ENCODE measurements at regions not wholly inside any gene's neighbourhood (a gene's known extent, or its start where the extent isn't known, plus 50 kb on each side); places are given as distances from the start of the nearest gene placed in this dataset.
"Not testable (repeated sequence)": the region's sequence is repeated elsewhere in the genome, so short reads cannot be mapped to it uniquely, and the experiment has no call there.

- Histone ChIP-seq H3K27ac (ENCODE audit: low read depth, low read length) (no peak overlapping the region), H3K27me3 (ENCODE audit: control insufficient read depth in 3 of 3, insufficient read depth in 3 of 3, low read length in 3 of 3) (no peaks in the 10 kb centered on the region), H3K9ac (ENCODE audit: low read depth in 1 of 3, low read length in 3 of 3) (no peak overlapping the region), H3K4me1 (ENCODE audit: control insufficient read depth in 3 of 3, insufficient read depth in 3 of 3, low read length in 3 of 3) (no peaks in the 10 kb centered on the region), H3K4me3 (ENCODE audit: low read length in 3 of 3) (no peak overlapping the region), H3K36me3 (ENCODE audit: control insufficient read depth in 3 of 3, insufficient read depth in 3 of 3, low read length in 3 of 3) (no peaks in the 10 kb centered on the region), H3K9me3 (ENCODE audit: control insufficient read depth in 3 of 3, low read length in 3 of 3) (no peaks in the 10 kb centered on the region)
Measured at GRCh38 chr5:99807346-99807745, 727.8 kb upstream of the FAM174A start.

DNA sequence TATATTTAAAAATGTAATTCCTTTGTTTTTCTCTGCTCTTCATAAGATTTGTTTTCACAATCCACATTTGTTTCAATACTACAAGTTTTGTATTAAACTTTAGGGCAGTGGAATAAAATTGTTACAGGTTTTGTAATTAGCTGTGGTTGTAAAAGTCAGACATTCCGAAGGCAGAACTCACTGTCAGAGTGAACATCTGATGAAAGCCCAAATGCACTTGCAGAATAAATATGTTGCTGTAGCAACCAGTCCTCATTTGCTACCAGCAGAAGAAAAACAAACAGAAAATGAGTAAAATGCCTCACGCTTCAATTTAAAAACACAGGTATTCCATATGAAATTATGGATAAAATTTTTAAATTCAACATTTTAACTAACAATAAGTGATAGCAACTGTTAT is 740.1 kb upstream of the FAM174A start:
- no peaks in the 10 kb centered on the region for H3K27me3 ChIP-seq (ENCODE audit: control insufficient read depth in 3 of 3, insufficient read depth in 3 of 3, low read length in 3 of 3)

GRCh38 chr5:99788482-99788881 is 746.7 kb upstream of the FAM174A start:
- Histone ChIP-seq H3K4me3 (ENCODE audit: low read length in 3 of 3) (no peak overlapping the region), H3K27ac (ENCODE audit: low read depth, low read length) (no peak overlapping the region), H3K36me3 (ENCODE audit: control insufficient read depth in 3 of 3, insufficient read depth in 3 of 3, low read length in 3 of 3) (no peaks in the 10 kb centered on the region), H3K9me3 (ENCODE audit: control insufficient read depth in 3 of 3, low read length in 3 of 3) (no peaks in the 10 kb centered on the region), H3K27me3 (ENCODE audit: control insufficient read depth in 3 of 3, insufficient read depth in 3 of 3, low read length in 3 of 3) (no peaks in the 10 kb centered on the region), H3K9ac (ENCODE audit: low read depth in 1 of 3, low read length in 3 of 3) (no peak overlapping the region), H3K4me1 (ENCODE audit: control insufficient read depth in 3 of 3, insufficient read depth in 3 of 3, low read length in 3 of 3) (no peaks in the 10 kb centered on the region)

More for the DNA sequence above, 740.1 kb upstream of the FAM174A start:
- Histone ChIP-seq H3K4me1 (ENCODE audit: control insufficient read depth in 3 of 3, insufficient read depth in 3 of 3, low read length in 3 of 3) (no peaks in the 10 kb centered on the region), H3K9me3 (ENCODE audit: control insufficient read depth in 3 of 3, low read length in 3 of 3) (no peaks in the 10 kb centered on the region), H3K4me3 (ENCODE audit: low read length in 3 of 3) (no peak overlapping the region), H3K9ac (ENCODE audit: low read depth in 1 of 3, low read length in 3 of 3) (no peak overlapping the region), H3K36me3 (ENCODE audit: control insufficient read depth in 3 of 3, insufficient read depth in 3 of 3, low read length in 3 of 3) (no peaks in the 10 kb centered on the region), H3K27ac (ENCODE audit: low read depth, low read length) (no peak overlapping the region)

GRCh38 chr5:99775189-99775588 is 760.0 kb upstream of the FAM174A start:
- no peak overlapping the region for H3K27ac ChIP-seq (ENCODE audit: low read depth, low read length)
- H3K36me3 ChIP-seq (ENCODE audit: control insufficient read depth in 3 of 3, insufficient read depth in 3 of 3, low read length in 3 of 3) = no peaks in the 10 kb centered on the region

DNA sequence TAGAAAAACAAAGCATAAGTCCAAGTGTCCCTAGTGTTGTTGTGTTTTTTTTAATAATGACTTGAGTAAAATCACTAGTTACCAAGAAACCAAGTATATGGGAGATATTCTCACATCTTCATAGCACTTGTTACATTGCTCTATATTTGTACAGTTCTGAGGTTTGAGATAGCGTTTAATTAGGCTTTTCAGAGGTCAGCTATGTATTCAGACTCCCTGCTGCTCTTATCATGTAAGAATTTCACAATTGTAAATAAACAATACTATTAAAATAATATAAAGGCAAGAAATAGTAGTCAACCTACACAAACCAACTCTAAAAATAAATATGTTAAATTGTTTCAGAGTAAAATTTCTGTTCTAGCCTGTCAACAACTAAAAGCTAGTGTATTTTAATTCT is 761.9 kb upstream of the FAM174A start:
- H3K4me1 ChIP-seq (ENCODE audit: control insufficient read depth in 3 of 3, insufficient read depth in 3 of 3, low read length in 3 of 3) = no peaks in the 10 kb centered on the region
- H3K4me3 ChIP-seq (ENCODE audit: low read length in 3 of 3) = no peak overlapping the region
- H3K9me3 ChIP-seq (ENCODE audit: control insufficient read depth in 3 of 3, low read length in 3 of 3) = no peaks in the 10 kb centered on the region
- H3K27me3 ChIP-seq (ENCODE audit: control insufficient read depth in 3 of 3, insufficient read depth in 3 of 3, low read length in 3 of 3) = no peaks in the 10 kb centered on the region
- no peak overlapping the region for H3K9ac ChIP-seq (ENCODE audit: low read depth in 1 of 3, low read length in 3 of 3)
- H3K27ac ChIP-seq (ENCODE audit: low read depth, low read length) = no peak overlapping the region
- H3K36me3 ChIP-seq (ENCODE audit: control insufficient read depth in 3 of 3, insufficient read depth in 3 of 3, low read length in 3 of 3) = no peaks in the 10 kb centered on the region

More at GRCh38 chr5:99775189-99775588, 760.0 kb upstream of the FAM174A start:
- Histone ChIP-seq H3K4me3 (ENCODE audit: low read length in 3 of 3) (no peak overlapping the region), H3K9ac (ENCODE audit: low read depth in 1 of 3, low read length in 3 of 3) (no peak overlapping the region), H3K9me3 (ENCODE audit: control insufficient read depth in 3 of 3, low read length in 3 of 3) (no peaks in the 10 kb centered on the region), H3K4me1 (ENCODE audit: control insufficient read depth in 3 of 3, insufficient read depth in 3 of 3, low read length in 3 of 3) (no peaks in the 10 kb centered on the region), H3K27me3 (ENCODE audit: control insufficient read depth in 3 of 3, insufficient read depth in 3 of 3, low read length in 3 of 3) (no peaks in the 10 kb centered on the region)

DNA sequence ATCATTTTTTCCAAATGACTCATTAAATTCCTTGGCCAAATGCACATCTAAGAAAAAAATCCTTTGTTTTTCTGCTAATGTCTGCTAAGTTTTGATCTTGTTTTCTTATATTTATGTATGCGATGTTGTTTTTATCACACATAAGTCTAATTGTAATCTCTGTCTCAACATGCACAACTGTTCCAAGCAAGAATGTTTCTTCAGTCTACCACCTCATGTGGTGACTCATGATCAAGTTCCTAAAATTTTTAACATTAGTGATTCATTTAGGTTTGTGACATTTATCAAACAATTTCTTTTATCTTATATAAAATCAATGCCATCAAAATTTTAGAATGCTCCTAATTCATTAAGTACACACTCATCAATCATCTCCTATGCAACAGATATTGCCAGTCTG is 763.9 kb upstream of the FAM174A start:
- Histone ChIP-seq H3K4me3 (ENCODE audit: low read length in 3 of 3) (no peak overlapping the region), H3K4me1 (ENCODE audit: control insufficient read depth in 3 of 3, insufficient read depth in 3 of 3, low read length in 3 of 3) (no peaks in the 10 kb centered on the region), H3K9me3 (ENCODE audit: control insufficient read depth in 3 of 3, low read length in 3 of 3) (no peaks in the 10 kb centered on the region), H3K27me3 (ENCODE audit: control insufficient read depth in 3 of 3, insufficient read depth in 3 of 3, low read length in 3 of 3) (no peaks in the 10 kb centered on the region), H3K36me3 (ENCODE audit: control insufficient read depth in 3 of 3, insufficient read depth in 3 of 3, low read length in 3 of 3) (no peaks in the 10 kb centered on the region), H3K9ac (ENCODE audit: low read depth in 1 of 3, low read length in 3 of 3) (no peak overlapping the region), H3K27ac (ENCODE audit: low read depth, low read length) (no peak overlapping the region)

DNA sequence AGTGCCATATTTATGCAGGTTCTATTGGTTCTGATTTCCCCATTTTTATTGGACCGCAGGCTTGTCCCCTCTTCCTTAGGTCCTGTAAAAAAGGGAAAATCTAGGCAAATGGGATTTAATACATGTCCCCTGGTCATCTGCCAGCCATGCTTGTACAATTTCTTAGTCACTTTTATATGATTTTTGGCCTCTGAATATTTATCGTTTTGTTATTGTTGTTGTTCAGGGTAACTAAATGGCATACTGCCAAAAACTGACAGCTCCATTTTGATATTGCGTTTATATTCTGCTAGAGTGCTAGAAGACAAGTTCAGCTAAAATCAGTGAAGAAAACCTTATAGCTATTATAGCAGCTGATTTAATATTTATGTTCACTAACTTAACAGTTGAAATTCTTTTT is 770.2 kb upstream of the FAM174A start:
- Histone ChIP-seq H3K27ac (ENCODE audit: low read depth, low read length) (no peak overlapping the region), H3K9me3 (ENCODE audit: control insufficient read depth in 3 of 3, low read length in 3 of 3) (no peaks in the 10 kb centered on the region), H3K9ac (ENCODE audit: low read depth in 1 of 3, low read length in 3 of 3) (no peak overlapping the region), H3K36me3 (ENCODE audit: control insufficient read depth in 3 of 3, insufficient read depth in 3 of 3, low read length in 3 of 3) (no peaks in the 10 kb centered on the region), H3K4me3 (ENCODE audit: low read length in 3 of 3) (no peak overlapping the region), H3K4me1 (ENCODE audit: control insufficient read depth in 3 of 3, insufficient read depth in 3 of 3, low read length in 3 of 3) (no peaks in the 10 kb centered on the region), H3K27me3 (ENCODE audit: control insufficient read depth in 3 of 3, insufficient read depth in 3 of 3, low read length in 3 of 3) (no peaks in the 10 kb centered on the region)

- Histone ChIP-seq H3K4me1 (ENCODE audit: control insufficient read depth in 3 of 3, insufficient read depth in 3 of 3, low read length in 3 of 3) (no peaks in the 10 kb centered on the region), H3K9me3 (ENCODE audit: control insufficient read depth in 3 of 3, low read length in 3 of 3) (no peaks in the 10 kb centered on the region), H3K4me3 (ENCODE audit: low read length in 3 of 3) (no peak overlapping the region), H3K36me3 (ENCODE audit: control insufficient read depth in 3 of 3, insufficient read depth in 3 of 3, low read length in 3 of 3) (no peaks in the 10 kb centered on the region), H3K27ac (ENCODE audit: low read depth, low read length) (no peak overlapping the region), H3K9ac (ENCODE audit: low read depth in 1 of 3, low read length in 3 of 3) (no peak overlapping the region), H3K27me3 (ENCODE audit: control insufficient read depth in 3 of 3, insufficient read depth in 3 of 3, low read length in 3 of 3) (no peaks in the 10 kb centered on the region)
Measured at GRCh38 chr5:99763021-99763774, 772.0 kb upstream of the FAM174A start.

DNA sequence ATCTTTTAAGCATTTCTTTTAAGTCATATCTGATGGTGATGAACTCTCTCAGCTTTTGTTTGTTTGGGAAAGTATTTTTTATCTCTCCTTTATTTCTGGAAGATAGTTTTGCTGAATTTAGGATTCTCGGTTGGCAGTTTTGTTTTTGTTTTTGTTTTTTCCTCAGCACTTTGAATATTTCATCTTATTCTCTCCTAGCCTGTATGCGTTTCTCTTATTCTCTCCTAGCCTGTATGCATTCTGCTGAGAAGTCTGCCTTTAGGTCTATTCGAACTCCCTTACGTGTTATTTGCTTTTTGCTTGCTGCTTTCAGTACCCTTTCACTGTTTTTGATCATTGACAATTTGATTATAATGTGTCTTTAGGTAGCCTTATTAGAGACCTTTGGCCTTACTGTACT is 787.8 kb upstream of the FAM174A start:
- Histone ChIP-seq H3K27ac (ENCODE audit: low read depth, low read length) (no peak overlapping the region), H3K9ac (ENCODE audit: low read depth in 1 of 3, low read length in 3 of 3) (no peak overlapping the region), H3K27me3 (ENCODE audit: control insufficient read depth in 3 of 3, insufficient read depth in 3 of 3, low read length in 3 of 3) (no peaks in the 10 kb centered on the region), H3K9me3 (ENCODE audit: control insufficient read depth in 3 of 3, low read length in 3 of 3) (no peaks in the 10 kb centered on the region), H3K4me1 (ENCODE audit: control insufficient read depth in 3 of 3, insufficient read depth in 3 of 3, low read length in 3 of 3) (no peaks in the 10 kb centered on the region), H3K36me3 (ENCODE audit: control insufficient read depth in 3 of 3, insufficient read depth in 3 of 3, low read length in 3 of 3) (no peaks in the 10 kb centered on the region), H3K4me3 (ENCODE audit: low read length in 3 of 3) (no peak overlapping the region)

DNA sequence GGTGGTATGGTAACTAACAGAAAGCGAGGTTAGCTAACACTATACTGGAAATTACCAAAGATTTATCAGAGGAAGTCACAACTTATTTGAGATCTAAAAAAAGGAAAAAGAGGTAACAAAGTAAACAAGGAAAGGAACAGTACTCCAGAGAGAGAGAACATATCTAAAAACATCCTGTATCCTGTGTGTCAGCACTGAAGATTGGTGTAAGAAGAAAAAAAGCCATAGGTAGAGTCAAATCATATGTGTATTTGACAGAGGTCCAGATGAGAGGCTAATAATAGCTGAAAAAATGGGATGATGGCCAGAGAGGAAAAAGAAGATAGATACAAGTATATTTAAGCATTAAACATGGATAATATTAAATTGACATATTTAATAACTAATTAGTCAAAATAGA is 802.0 kb upstream of the FAM174A start:
- H3K4me3 ChIP-seq (ENCODE audit: low read length in 3 of 3); H3K9ac ChIP-seq (ENCODE audit: low read depth in 1 of 3, low read length in 3 of 3); H3K4me1 ChIP-seq (ENCODE audit: control insufficient read depth in 3 of 3, insufficient read depth in 3 of 3, low read length in 3 of 3); H3K27ac ChIP-seq (ENCODE audit: low read depth, low read length); H3K36me3 ChIP-seq (ENCODE audit: control insufficient read depth in 3 of 3, insufficient read depth in 3 of 3, low read length in 3 of 3); H3K27me3 ChIP-seq (ENCODE audit: control insufficient read depth in 3 of 3, insufficient read depth in 3 of 3, low read length in 3 of 3); H3K9me3 ChIP-seq (ENCODE audit: control insufficient read depth in 3 of 3, low read length in 3 of 3): not testable (repeated sequence)
